GM23248 (cell line): ENCODE measurements at regions not wholly inside any gene's neighbourhood (a gene's known extent, or its start where the extent isn't known, plus 50 kb on each side); places are given as distances from the start of the nearest gene placed in this dataset.

Experiments used
- EZH2 ChIP-seq: fragments of 200-600 bp; sonication (generic); IDR thresholded peaks from 2 replicates; pipeline ENCODE4 v1.6.1; 2018; ENCODE audit warnings: antibody characterized with exemption, mild to moderate bottlenecking; ENCODE audit not compliant: insufficient read depth, poor library complexity, severe bottlenecking
- EZH2phosphoT487 ChIP-seq: fragments of 200-600 bp; sonication (generic); IDR thresholded peaks from 2 replicates; pipeline ENCODE4 v1.6.1; 2018; ENCODE audit warnings: antibody characterized with exemption, moderate library complexity, mild to moderate bottlenecking, low read depth; ENCODE audit not compliant: insufficient read depth

GRCh38 chr5:58037899-58038298 lies 422.0 kb downstream of the PLK2 start:
- TF ChIP-seq EZH2phosphoT487: no peak
- TF ChIP-seq EZH2: no peak
